ENCODE measurements at regions not wholly inside any gene's neighbourhood (a gene's known extent, or its start where the extent isn't known, plus 50 kb on each side); places are given as distances from the start of the nearest gene placed in this dataset.
"Not testable (repeated sequence)": the region's sequence is repeated elsewhere in the genome, so short reads cannot be mapped to it uniquely, and the experiment has no call there.

DNA sequence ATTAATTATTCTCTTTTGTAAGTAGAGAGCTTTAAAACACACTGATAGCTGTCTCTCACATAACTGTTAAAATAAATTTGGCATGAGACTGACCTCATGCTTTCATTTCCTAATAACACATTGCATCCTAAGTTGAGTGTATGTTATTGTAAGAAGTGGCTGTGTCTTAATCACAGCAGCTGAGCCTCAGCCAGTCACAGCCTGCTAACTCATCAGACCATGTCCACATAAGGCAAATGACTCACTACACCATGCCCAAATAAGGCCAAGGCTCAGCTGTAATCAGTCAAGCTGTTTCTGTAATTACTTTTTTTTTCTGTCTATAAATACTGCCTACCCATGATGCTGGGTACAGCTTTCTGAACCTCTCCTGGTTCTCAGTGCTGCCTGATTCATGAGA lies 860.9 kb downstream of the XPNPEP1 start:
- no peak overlapping the region for H3K9ac ChIP-seq (ENCODE audit: low read length)
- H3K79me2 ChIP-seq (replicated peaks; ENCODE audit: insufficient read depth, low read length), result no peaks in the 10 kb centered on the region
- no peaks in the 10 kb centered on the region for H4K20me1 ChIP-seq (ENCODE audit: insufficient read depth)
- H3K4me2 ChIP-seq (ENCODE audit: low read length), result no peak overlapping the region
- H3K9me2 ChIP-seq (ENCODE audit: insufficient read depth, low read length), result no peaks in the 10 kb centered on the region
- no peak overlapping the region for H3K27ac ChIP-seq (ENCODE audit: low read length)
- no peaks in the 10 kb centered on the region for H3K9me3 ChIP-seq (ENCODE audit: low read length)
- TF ChIP-seq POLR2AphosphoS5 (IDR thresholded peaks at IDR 0.05), result no peak
- TF ChIP-seq EZH2 (IDR thresholded peaks at IDR 0.05; ENCODE audit: borderline replicate concordance, insufficient read depth, low read length, poor library complexity, severe bottlenecking), result no peak
- TF ChIP-seq SMC3 (conservative IDR thresholded peaks at IDR 0.05; ENCODE audit: poor library complexity), result no peak
- TF ChIP-seq RAD21 (conservative IDR thresholded peaks at IDR 0.05), result no peak
- no peak for TF ChIP-seq TAF1 (IDR thresholded peaks at IDR 0.05; ENCODE audit: low read depth)
- TF ChIP-seq, protein P1, sequence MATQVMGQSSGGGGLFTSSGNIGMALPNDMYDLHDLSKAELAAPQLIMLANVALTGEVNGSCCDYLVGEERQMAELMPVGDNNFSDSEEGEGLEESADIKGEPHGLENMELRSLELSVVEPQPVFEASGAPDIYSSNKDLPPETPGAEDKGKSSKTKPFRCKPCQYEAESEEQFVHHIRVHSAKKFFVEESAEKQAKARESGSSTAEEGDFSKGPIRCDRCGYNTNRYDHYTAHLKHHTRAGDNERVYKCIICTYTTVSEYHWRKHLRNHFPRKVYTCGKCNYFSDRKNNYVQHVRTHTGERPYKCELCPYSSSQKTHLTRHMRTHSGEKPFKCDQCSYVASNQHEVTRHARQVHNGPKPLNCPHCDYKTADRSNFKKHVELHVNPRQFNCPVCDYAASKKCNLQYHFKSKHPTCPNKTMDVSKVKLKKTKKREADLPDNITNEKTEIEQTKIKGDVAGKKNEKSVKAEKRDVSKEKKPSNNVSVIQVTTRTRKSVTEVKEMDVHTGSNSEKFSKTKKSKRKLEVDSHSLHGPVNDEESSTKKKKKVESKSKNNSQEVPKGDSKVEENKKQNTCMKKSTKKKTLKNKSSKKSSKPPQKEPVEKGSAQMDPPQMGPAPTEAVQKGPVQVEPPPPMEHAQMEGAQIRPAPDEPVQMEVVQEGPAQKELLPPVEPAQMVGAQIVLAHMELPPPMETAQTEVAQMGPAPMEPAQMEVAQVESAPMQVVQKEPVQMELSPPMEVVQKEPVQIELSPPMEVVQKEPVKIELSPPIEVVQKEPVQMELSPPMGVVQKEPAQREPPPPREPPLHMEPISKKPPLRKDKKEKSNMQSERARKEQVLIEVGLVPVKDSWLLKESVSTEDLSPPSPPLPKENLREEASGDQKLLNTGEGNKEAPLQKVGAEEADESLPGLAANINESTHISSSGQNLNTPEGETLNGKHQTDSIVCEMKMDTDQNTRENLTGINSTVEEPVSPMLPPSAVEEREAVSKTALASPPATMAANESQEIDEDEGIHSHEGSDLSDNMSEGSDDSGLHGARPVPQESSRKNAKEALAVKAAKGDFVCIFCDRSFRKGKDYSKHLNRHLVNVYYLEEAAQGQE (IDR thresholded peaks at IDR 0.05; ENCODE audit: borderline replicate concordance), result no peak
- no peaks in the 10 kb centered on the region for H3K27me3 ChIP-seq (ENCODE audit: insufficient read depth, low read depth, low read length)
- H2AFZ ChIP-seq (ENCODE audit: low read depth, low read length), result no peak overlapping the region
- no peaks in the 10 kb centered on the region for H3F3A ChIP-seq (ENCODE audit: insufficient read depth, low read length, poor library complexity, severe bottlenecking)
- no peak overlapping the region for H3K4me3 ChIP-seq (ENCODE audit: low read length)
- H3K36me3 ChIP-seq (ENCODE audit: insufficient read depth, low read length), result no peaks in the 10 kb centered on the region

DNA sequence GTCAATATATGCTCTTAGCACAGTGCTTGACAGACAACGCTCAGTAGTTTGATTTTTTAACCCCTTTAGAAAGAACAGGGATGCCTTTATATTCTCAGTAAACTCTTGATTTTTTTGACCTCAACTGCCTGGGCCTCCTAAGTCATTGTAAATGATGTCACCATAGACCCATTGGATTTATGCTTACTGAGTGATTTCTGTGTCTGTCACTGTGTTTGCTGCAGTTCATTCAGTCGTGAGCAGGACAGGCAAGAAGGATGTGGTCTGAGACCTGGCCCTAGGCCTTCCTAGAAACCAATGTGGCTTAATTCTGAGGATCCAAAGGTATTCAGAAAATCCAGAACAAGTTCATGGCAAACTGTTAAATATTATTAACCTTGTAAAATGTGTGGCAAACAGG lies 868.1 kb downstream of the XPNPEP1 start:
- H3K27me3 ChIP-seq (ENCODE audit: insufficient read depth, low read depth, low read length), result no peaks in the 10 kb centered on the region
- no peak for TF ChIP-seq MXI1 (conservative IDR thresholded peaks at IDR 0.05; ENCODE audit: poor library complexity, severe bottlenecking)
- TF ChIP-seq EZH2 (IDR thresholded peaks at IDR 0.05; ENCODE audit: borderline replicate concordance, insufficient read depth, low read length, poor library complexity, severe bottlenecking), result no peak
- no peak overlapping the region for H2AFZ ChIP-seq (ENCODE audit: low read depth, low read length)
- H3K79me2 ChIP-seq (replicated peaks; ENCODE audit: insufficient read depth, low read length), result no peaks in the 10 kb centered on the region
- H3F3A ChIP-seq (ENCODE audit: insufficient read depth, low read length, poor library complexity, severe bottlenecking), result no peaks in the 10 kb centered on the region
- no peak overlapping the region for H3K4me2 ChIP-seq (ENCODE audit: low read length)
- no peak overlapping the region for H3K4me3 ChIP-seq (ENCODE audit: low read length)
- H3K36me3 ChIP-seq (ENCODE audit: insufficient read depth, low read length), result no peaks in the 10 kb centered on the region
- no peak overlapping the region for H3K27ac ChIP-seq (ENCODE audit: low read length)
- H3K9me3 ChIP-seq (ENCODE audit: low read length), result no peaks in the 10 kb centered on the region
- no peak overlapping the region for H3K9ac ChIP-seq (ENCODE audit: low read length)
- H3K9me2 ChIP-seq (ENCODE audit: insufficient read depth, low read length), result no peaks in the 10 kb centered on the region
- H4K20me1 ChIP-seq (ENCODE audit: insufficient read depth), result no peaks in the 10 kb centered on the region

DNA sequence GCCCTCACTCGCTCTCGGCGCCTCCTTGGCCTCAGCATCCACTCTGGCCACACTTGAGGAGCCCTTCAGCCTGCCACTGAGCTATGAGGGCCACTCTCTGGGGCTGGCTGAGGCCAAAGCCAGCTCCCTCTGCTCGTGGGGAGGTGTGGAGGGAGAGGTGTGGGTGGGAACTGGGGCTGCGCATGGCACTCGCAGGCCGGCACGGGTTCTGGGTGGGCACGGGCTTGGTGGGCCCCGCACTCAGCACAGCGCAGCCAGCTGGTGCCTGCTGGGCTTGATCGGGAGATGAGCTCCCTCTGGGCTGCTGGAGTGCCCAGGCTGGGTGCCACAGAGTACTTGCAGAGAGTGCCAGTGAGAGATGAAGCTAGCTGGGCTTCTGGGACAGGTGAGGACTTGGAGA lies 875.5 kb downstream of the XPNPEP1 start:
- TF ChIP-seq, protein P1 (IDR thresholded peaks at IDR 0.05; ENCODE audit: borderline replicate concordance), result no peak
- no peak for TF ChIP-seq MXI1 (conservative IDR thresholded peaks at IDR 0.05; ENCODE audit: poor library complexity, severe bottlenecking)
- TF ChIP-seq TAF1 (IDR thresholded peaks at IDR 0.05; ENCODE audit: low read depth), result no peak
- TF ChIP-seq, protein P2, sequence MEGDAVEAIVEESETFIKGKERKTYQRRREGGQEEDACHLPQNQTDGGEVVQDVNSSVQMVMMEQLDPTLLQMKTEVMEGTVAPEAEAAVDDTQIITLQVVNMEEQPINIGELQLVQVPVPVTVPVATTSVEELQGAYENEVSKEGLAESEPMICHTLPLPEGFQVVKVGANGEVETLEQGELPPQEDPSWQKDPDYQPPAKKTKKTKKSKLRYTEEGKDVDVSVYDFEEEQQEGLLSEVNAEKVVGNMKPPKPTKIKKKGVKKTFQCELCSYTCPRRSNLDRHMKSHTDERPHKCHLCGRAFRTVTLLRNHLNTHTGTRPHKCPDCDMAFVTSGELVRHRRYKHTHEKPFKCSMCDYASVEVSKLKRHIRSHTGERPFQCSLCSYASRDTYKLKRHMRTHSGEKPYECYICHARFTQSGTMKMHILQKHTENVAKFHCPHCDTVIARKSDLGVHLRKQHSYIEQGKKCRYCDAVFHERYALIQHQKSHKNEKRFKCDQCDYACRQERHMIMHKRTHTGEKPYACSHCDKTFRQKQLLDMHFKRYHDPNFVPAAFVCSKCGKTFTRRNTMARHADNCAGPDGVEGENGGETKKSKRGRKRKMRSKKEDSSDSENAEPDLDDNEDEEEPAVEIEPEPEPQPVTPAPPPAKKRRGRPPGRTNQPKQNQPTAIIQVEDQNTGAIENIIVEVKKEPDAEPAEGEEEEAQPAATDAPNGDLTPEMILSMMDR (IDR thresholded peaks at IDR 0.05; ENCODE audit: poor library complexity, severe bottlenecking), result no peak
- TF ChIP-seq EZH2 (IDR thresholded peaks at IDR 0.05; ENCODE audit: borderline replicate concordance, insufficient read depth, low read length, poor library complexity, severe bottlenecking), result no peak
- no peak for TF ChIP-seq POLR2AphosphoS5 (IDR thresholded peaks at IDR 0.05)
- TF ChIP-seq RAD21 (conservative IDR thresholded peaks at IDR 0.05), result no peak
- no peak for TF ChIP-seq EP300 (conservative IDR thresholded peaks at IDR 0.05; ENCODE audit: poor library complexity, severe bottlenecking)
- TF ChIP-seq SMC3 (conservative IDR thresholded peaks at IDR 0.05; ENCODE audit: poor library complexity), result no peak
- no peak overlapping the region for H3K4me3 ChIP-seq (ENCODE audit: low read length)
- H3K27ac ChIP-seq (ENCODE audit: low read length), result no peak overlapping the region
- H2AFZ ChIP-seq (ENCODE audit: low read depth, low read length), result no peak overlapping the region
- no peaks in the 10 kb centered on the region for H3K79me2 ChIP-seq (replicated peaks; ENCODE audit: insufficient read depth, low read length)
- H3K9me2 ChIP-seq (ENCODE audit: insufficient read depth, low read length), result no peaks in the 10 kb centered on the region
- no peaks in the 10 kb centered on the region for H3F3A ChIP-seq (ENCODE audit: insufficient read depth, low read length, poor library complexity, severe bottlenecking)
- H4K20me1 ChIP-seq (ENCODE audit: insufficient read depth), result no peaks in the 10 kb centered on the region
- no peaks in the 10 kb centered on the region for H3K36me3 ChIP-seq (ENCODE audit: insufficient read depth, low read length)
- H3K9ac ChIP-seq (ENCODE audit: low read length), result no peak overlapping the region
- no peaks in the 10 kb centered on the region for H3K9me3 ChIP-seq (ENCODE audit: low read length)
- no peak overlapping the region for H3K4me2 ChIP-seq (ENCODE audit: low read length)
- no peaks in the 10 kb centered on the region for H3K27me3 ChIP-seq (ENCODE audit: insufficient read depth, low read depth, low read length)

DNA sequence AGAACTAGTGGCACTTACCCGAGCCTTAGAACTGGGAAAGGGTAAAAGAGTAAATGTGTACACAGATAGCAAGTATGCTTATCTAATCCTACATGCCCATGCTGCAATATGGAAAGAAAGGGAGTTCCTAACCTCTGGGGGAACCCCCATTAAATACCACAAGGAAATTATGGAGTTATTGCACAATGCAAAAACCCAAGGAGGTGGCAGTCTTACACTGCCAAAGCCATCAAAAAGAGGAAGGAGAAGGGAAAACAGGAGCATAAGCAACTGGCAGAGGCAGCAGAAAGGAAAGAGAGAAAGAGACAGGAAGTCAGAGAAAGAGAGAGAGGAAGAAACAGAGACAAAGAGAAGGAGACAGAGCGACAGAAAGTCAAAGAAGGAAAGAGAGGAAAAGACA lies 876.9 kb downstream of the XPNPEP1 start:
- H3K9me3 ChIP-seq (ENCODE audit: low read length); H3K27ac ChIP-seq (ENCODE audit: low read length); H3K27me3 ChIP-seq (ENCODE audit: insufficient read depth, low read depth, low read length); H3K36me3 ChIP-seq (ENCODE audit: insufficient read depth, low read length); H2AFZ ChIP-seq (ENCODE audit: low read depth, low read length); H3K79me2 ChIP-seq (replicated peaks; ENCODE audit: insufficient read depth, low read length); H3F3A ChIP-seq (ENCODE audit: insufficient read depth, low read length, poor library complexity, severe bottlenecking); H4K20me1 ChIP-seq (ENCODE audit: insufficient read depth); H3K4me2 ChIP-seq (ENCODE audit: low read length); H3K9me2 ChIP-seq (ENCODE audit: insufficient read depth, low read length); H3K9ac ChIP-seq (ENCODE audit: low read length); H3K4me3 ChIP-seq (ENCODE audit: low read length): not testable (repeated sequence)
